Upper lobe of left lung (tissue), 6 donors: ENCODE measurements at regions not wholly inside any gene's neighbourhood (a gene's known extent, or its start where the extent isn't known, plus 50 kb on each side); places are given as distances from the start of the nearest gene placed in this dataset.

ENCODE experiments used
- ATAC-seq, 2 donors: fragments of 200-7000 bp; cut with Tn5 transposase; one replicate each; pipeline ENCODE4 v1.9.1; 2022; ENCODE audit warnings: mild to moderate bottlenecking in 2 of 2, moderate library complexity in 2 of 2; ENCODE audit not compliant: low FRiP score in 2 of 2
- DNase-seq, 2 donors: peaks; one replicate each; pipeline ENCODE4 v3.0.0-alpha.2; 2019 to 2020
- H3K27ac ChIP-seq, 4 donors: fragments of 200-600 bp; sonication (generic); one replicate each; pipeline ENCODE4 v1.5.1; 2016 to 2019
- H3K27me3 ChIP-seq, 4 donors: fragments of 200-600 bp; sonication (generic); one replicate each; pipeline ENCODE4 v1.5.1; 2017 to 2019
- H3K36me3 ChIP-seq, 4 donors: fragments of 200-600 bp; sonication (generic); one replicate each; pipeline ENCODE4 v1.5.1; 2016 to 2019
- H3K4me1 ChIP-seq, 4 donors: fragments of 200-600 bp; sonication (generic); one replicate each; pipeline ENCODE4 v1.5.1; 2018 to 2019
- H3K4me3 ChIP-seq, 4 donors: fragments of 200-600 bp; sonication (generic); one replicate each; pipeline ENCODE4 v1.5.1; 2017 to 2019; ENCODE audit warnings: mild to moderate bottlenecking in 2 of 4, moderate library complexity in 1 of 4
- H3K9me3 ChIP-seq, 4 donors: fragments of 200-600 bp; sonication (generic); one replicate each; pipeline ENCODE4 v1.5.1; 2018 to 2019
- EP300 ChIP-seq, 4 donors: sonication (generic); formaldehyde crosslinking; IDR thresholded peaks; one replicate each; pipeline ENCODE4 v1.5.1; 2017; ENCODE audit warnings: antibody characterized with exemption in 4 of 4, control low read depth in 2 of 4
- POLR2A ChIP-seq, 4 donors: fragments of 450-650 bp; IDR thresholded peaks; one replicate each; pipeline ENCODE4 v1.5.1; 2016 to 2017; ENCODE audit warnings: antibody characterized with exemption in 4 of 4, mild to moderate bottlenecking in 2 of 4
- POLR2AphosphoS5 ChIP-seq, 2 donors: sonication (generic); formaldehyde crosslinking; IDR thresholded peaks; one replicate each; pipeline ENCODE4 v1.5.1; 2017; ENCODE audit warnings: antibody characterized with exemption in 2 of 2
- WGBS, 2 donors: methylation state at CpG; one replicate each; pipeline ENCODE4 v1.1.5; 2017 to 2018; 5-methylcytosine and 5-hydroxymethylcytosine counted together
- TF ChIP-seq, protein P1 (sequence below), 6 experiments: fragments of 450-650 bp in 4 of 6; fragments of 200-600 bp in 2 of 6; sonication (generic) in 2 of 6; IDR thresholded peaks; one replicate each; pipeline ENCODE4 v1.5.1; 2016 to 2019; ENCODE audit warnings: antibody characterized with exemption in 6 of 6
- donor health status: DM: no; HTN: no; CAD: no; lungs with moderate emphysema.
- donor health status: DM: no; HTN: yes; CAD: no; lungs with severe emphysema.

DNA sequence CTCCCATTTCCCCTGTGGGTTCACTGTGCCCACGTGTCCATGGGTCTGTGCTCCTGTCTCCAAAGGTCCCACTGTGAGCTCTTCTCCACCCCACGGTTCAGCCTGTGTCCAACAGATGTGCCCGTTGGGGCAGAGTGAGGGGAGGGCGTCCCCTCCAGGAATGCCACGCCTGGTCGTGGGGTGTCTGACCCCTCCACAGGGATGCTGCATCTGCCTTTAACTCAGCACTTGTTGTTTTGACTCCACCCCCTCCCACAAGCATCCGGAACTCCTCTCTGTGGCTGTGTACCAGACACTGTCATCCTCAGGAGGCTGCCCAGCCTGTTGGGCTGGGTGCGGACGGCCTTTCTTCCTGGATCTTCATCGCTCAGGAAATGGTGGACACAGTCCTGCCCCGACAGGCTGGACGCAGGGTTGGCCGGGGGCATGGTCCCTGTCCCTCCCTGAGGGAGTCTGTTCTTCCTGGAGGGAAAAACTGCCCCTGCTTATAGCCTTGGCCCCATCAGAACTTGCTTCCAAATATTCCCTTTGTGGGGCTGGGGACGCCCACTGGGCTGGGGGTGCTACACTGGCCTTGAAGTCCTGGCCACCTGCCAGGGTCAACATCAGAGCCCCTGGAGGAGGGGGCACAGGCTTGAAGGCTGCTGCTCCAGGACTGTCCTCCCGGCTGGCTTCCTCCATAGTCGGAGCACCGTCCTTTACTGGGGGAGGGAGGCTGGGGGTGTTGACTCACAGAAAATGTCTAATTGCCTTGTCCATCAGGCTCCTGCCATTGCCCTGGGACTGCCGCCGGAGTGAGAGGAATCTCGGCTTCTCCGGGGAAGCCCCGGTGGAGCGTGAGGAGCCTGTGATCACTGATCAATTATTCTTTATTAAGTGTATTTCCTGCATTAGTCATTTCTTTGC, 182.0 kb upstream of the C1orf174 start:
- Histone ChIP-seq H3K27me3 (no peaks in the 10 kb centered on the region), H3K4me3 (no peak overlapping the region), H3K36me3 (no peaks in the 10 kb centered on the region), H3K4me1 (peaks cover 0 to 5% (median 0%) of the 10 kb centered on the region in 4 donors), H3K9me3 (no peaks in the 10 kb centered on the region), H3K27ac (no peak overlapping the region)
- DNase-seq (peak; percentile 11 to 22), ATAC-seq (no peak)
- TF ChIP-seq EP300 (IDR thresholded peaks at IDR 0.05) (no peak), POLR2AphosphoS5 (IDR thresholded peaks at IDR 0.05) (no peak), POLR2A (IDR thresholded peaks at IDR 0.05) (no peak)
- TF ChIP-seq, protein P1, sequence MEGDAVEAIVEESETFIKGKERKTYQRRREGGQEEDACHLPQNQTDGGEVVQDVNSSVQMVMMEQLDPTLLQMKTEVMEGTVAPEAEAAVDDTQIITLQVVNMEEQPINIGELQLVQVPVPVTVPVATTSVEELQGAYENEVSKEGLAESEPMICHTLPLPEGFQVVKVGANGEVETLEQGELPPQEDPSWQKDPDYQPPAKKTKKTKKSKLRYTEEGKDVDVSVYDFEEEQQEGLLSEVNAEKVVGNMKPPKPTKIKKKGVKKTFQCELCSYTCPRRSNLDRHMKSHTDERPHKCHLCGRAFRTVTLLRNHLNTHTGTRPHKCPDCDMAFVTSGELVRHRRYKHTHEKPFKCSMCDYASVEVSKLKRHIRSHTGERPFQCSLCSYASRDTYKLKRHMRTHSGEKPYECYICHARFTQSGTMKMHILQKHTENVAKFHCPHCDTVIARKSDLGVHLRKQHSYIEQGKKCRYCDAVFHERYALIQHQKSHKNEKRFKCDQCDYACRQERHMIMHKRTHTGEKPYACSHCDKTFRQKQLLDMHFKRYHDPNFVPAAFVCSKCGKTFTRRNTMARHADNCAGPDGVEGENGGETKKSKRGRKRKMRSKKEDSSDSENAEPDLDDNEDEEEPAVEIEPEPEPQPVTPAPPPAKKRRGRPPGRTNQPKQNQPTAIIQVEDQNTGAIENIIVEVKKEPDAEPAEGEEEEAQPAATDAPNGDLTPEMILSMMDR (IDR thresholded peaks at IDR 0.05): no peak
- 56 to 66% methylated on average over 20 to 23 of the region's 23 CpGs for WGBS, 2 donors

DNA sequence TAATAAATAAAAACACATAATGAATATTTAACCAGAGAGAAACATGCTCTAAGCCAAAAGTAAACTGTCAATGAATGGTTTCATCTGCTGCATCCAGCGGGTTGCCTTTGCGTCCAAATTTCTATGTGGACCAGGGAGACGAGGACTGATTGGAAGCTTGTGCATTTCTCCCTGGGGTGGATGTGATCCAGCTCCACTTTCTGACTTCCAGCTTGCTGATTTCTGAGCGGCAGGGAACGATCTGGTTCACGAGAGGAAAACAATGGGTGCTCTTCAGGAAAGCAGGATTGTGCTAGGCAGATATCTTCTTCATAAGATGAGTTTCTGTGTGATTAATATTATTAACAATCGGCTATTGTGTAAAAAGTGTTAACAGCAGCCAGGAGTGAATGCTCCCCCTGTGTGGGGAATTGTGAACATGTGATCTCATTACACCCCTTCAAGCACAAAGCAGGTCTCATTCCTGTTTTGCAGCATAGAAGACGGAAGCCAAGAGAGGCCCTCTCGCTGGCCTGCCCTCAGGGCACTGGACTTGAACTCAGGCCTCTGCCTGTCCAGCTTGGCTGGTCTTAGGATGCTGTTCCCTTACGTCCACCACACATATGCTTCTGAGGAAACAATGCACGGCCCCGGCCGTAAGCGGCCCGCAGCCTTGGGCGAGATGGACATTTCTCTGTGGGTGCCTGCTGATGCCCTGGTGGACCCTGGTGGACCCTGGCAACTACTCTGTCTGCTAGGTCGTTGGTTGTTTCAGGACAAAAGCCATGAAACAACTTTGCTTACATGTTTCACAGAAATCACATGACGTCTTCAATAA, 183.4 kb upstream of the C1orf174 start:
- ATAC-seq (no peak), DNase-seq (peak; percentile 10 to 52)
- Histone ChIP-seq H3K9me3 (no peaks in the 10 kb centered on the region), H3K4me1 (peaks cover 0 to 5% (median 0%) of the 10 kb centered on the region in 4 donors), H3K27ac (no peak overlapping the region), H3K4me3 (no peak overlapping the region), H3K27me3 (no peaks in the 10 kb centered on the region), H3K36me3 (no peaks in the 10 kb centered on the region)
- WGBS, 2 donors: 59 to 67% methylated on average over 13 to 18 of the region's 18 CpGs
- no peak for TF ChIP-seq POLR2AphosphoS5 (IDR thresholded peaks at IDR 0.05)
- TF ChIP-seq EP300 (IDR thresholded peaks at IDR 0.05): no peak
- TF ChIP-seq, protein P1 (IDR thresholded peaks at IDR 0.05): no peak
- TF ChIP-seq POLR2A (IDR thresholded peaks at IDR 0.05): no peak

DNA sequence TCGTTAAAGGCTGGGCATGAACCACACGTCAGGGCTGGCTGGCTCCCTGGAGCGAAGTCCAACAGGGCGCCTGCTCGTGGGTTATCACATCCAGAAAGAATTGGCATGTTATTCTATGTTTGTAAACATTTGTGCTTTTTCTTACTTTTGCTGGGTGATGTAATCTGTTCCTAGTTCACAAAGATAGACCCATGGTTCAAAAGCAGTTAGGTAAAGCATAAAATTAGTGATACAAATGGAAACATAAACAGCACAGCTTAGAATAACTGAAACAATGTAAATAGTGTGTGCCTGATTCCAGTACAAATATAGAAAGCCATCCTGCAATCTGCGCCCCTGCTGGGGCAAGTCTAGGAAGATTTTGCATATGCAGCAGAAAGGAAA, 184.0 kb upstream of the C1orf174 start:
- WGBS, 2 donors: 65 to 67% methylated on average over 6 of the region's 6 CpGs
- Histone ChIP-seq H3K9me3 (no peaks in the 10 kb centered on the region), H3K27me3 (no peaks in the 10 kb centered on the region), H3K27ac (no peak overlapping the region), H3K4me3 (no peak overlapping the region), H3K36me3 (no peaks in the 10 kb centered on the region), H3K4me1 (peaks cover 0 to 5% (median 0%) of the 10 kb centered on the region in 4 donors)
- TF ChIP-seq EP300 (IDR thresholded peaks at IDR 0.05) (no peak), POLR2A (IDR thresholded peaks at IDR 0.05) (no peak), POLR2AphosphoS5 (IDR thresholded peaks at IDR 0.05) (no peak)
- TF ChIP-seq, protein P1 (IDR thresholded peaks at IDR 0.05): no peak
- ATAC-seq (no peak), DNase-seq (peak in 1 of 2 donors; percentile 2)

DNA sequence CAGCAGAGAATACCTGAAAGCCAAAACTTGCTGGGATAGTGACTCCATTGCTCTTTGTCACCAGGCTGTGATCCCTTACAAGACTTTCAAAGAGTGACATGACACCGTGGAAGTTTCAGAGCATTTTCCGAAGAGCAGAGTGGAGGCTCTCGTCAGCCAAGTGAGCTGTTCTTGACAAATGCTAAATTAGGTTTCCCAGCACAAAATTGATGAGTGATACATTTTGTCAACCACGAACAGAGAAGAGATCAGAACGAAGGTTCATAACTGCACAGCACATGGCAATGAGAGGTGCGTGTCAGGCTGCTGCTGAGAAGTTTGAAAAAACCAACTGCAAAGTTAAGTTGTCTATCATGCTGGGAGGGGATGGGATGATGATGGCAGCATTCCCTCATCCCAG, 184.4 kb upstream of the C1orf174 start:
- no peak overlapping the region for H3K27ac ChIP-seq
- no peaks in the 10 kb centered on the region for H3K36me3 ChIP-seq
- TF ChIP-seq EP300 (IDR thresholded peaks at IDR 0.05) (no peak), POLR2A (IDR thresholded peaks at IDR 0.05) (no peak), POLR2AphosphoS5 (IDR thresholded peaks at IDR 0.05) (no peak)
- TF ChIP-seq, protein P1 (IDR thresholded peaks at IDR 0.05): no peak
- DNase-seq (no peak), ATAC-seq (no peak)
- no peak overlapping the region for H3K4me3 ChIP-seq
- H3K27me3 ChIP-seq: no peaks in the 10 kb centered on the region
- no peaks in the 10 kb centered on the region for H3K9me3 ChIP-seq
- H3K4me1 ChIP-seq: peaks cover 0 to 5% (median 0%) of the 10 kb centered on the region in 4 donors
- WGBS, 2 donors: 58 to 75% methylated on average over 6 of the region's 6 CpGs
